Limb (tissue), 2 donors: ENCODE measurements at regions not wholly inside any gene's neighbourhood (a gene's known extent, or its start where the extent isn't known, plus 50 kb on each side); places are given as distances from the start of the nearest gene placed in this dataset.
"Not testable (repeated sequence)": the region's sequence is repeated elsewhere in the genome, so short reads cannot be mapped to it uniquely, and the experiment has no call there.

Experiments used
- DNase-seq, 2 donors: peaks; one replicate each; pipeline ENCODE4 v3.0.0-alpha.2; 2016; ENCODE audit errors: extremely low spot score in 2 of 2

DNA sequence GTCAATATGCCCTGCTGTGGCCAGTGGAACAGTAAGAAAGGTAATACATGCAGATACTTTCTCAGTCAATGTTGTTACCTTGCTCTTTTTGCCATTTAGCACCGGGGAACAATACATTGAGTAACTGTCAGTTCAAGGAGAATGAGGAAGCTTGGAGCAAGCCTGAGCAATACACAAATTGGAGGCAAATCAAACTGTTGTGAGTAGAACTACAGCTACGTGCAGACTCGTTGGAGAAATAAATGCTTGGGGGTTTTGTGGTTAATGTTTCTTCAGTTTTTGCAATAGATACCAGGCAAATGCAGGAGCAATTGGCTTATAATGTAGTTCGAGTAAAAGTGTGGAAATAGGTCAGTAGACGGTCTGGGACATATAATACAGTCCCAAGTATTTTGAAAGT, 587.3 kb upstream of the ROBO1 start:
- DNase-seq, result no peak

DNA sequence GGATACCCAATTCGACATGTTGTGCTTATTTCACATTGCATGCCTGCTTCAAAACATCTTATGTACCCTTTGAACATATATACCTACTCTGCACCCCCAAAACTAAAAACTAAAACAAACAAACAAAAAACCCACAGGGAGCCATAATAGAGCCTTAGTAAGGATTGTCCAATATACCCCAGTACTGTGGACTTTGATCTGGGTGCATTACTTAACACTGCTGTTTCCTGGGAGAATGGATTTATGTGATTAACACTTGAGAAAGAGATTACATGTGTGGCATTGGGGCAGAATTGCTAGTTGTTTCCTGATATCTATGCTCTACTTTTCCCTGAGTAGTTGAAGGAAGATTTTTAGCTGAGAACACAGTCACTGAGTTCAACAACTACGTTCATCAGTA, 583.4 kb upstream of the ROBO1 start:
- DNase-seq, result no peak

DNA sequence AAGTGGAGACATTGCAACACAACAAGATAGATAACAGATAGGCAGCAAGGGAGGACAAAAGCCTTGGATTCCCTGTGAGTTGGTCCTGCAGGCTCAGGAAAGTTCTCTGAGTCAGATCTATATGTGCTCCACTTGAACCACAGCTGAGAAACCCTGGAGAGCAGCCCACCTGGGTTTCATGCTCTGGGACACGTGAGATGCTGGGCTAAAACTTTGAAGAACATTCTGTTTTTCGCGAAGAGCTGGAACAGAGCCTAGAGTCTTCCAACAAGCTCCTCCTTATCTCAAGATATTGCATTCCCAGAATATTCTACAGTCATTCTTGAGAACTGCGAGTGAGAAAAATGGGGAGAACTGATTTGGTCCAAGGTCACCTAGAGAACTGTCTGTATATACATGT, 583.0 kb upstream of the ROBO1 start:
- DNase-seq, result no peak

GRCh38 chr3:80338366-80338765, 570.6 kb upstream of the ROBO1 start:
- no peak for DNase-seq

GRCh38 chr3:80334534-80334933, 566.7 kb upstream of the ROBO1 start:
- no peak for DNase-seq

DNA sequence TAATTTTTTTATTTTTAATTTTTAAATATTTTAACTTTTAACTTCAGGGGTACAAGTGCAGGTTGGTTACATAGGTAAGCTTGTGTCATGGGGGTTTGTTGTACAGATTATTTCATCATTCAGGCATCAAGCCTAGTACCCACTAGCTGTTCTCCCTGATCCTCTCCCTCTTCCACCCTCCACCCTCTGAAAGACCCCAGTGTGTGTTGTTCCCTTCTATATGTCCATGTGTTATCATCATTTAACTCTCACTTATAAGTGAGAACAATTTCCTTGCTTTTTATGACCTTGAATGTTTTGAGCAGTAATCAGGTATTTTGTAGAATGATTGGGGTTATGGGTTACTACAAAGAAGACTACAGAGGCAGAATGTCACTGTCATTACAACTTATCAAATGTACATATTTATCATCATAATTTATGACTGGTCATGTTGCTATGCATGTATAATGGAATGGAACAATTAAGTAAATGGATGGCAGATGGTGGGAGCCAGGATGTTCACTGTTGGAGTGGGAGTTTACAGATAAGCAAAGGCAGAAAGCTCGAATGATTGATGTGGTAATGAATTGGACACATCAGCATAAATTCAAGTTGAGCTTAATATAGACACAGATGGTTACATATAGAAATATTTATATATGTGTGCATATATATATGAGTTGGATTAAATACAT, 563.8 kb upstream of the ROBO1 start:
- no peak for DNase-seq

GRCh38 chr3:80314541-80314940, 546.7 kb upstream of the ROBO1 start:
- DNase-seq, result not testable (repeated sequence)

DNA sequence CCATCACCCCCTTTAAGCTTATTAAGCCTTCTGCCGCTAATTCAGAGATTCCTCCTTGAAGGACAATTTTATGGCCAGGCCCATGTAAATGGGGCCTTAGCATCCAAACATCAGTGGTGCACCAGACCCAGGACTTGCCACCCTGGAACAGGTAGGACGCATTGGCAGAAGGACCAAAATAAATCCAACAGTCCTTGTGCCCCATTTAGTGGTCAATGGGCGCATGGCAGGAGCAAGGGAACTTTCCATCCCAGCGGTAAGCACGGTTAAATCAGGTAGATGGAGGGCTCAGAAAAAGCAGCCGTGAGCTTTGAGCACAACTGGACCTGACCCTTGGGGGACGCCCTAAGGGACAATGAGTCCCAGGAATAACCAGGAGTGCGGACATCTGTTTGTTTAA, 540.8 kb upstream of the ROBO1 start:
- DNase-seq, result no peak

- no peak for DNase-seq
These were observed 540.0 kb upstream of the ROBO1 start for GRCh38 chr3:80307844-80308243.

DNA sequence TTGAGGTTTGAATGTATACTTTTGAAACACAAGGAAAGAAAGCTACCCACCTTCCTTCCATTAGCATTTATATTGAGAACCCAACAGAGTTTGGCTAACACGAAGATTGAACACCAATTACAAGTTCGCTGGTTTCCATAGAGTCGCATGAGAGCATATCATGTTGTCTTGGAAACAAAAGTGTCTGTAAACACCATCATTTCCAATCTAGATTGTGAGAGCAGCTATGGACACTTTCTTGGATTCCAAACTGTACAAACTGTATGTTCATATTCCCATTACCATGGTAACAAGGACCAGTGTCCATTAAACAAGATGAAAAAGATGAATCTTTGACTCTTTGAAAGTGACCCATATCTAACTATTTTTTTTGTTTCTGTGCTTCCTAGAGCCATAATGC, 529.9 kb upstream of the ROBO1 start:
- peak in 1 of 2 donors; percentile 15 for DNase-seq

GRCh38 chr3:80285388-80285787, 517.6 kb upstream of the ROBO1 start:
- peak in 1 of 2 donors; percentile 24 for DNase-seq

GRCh38 chr3:80283783-80284182, 516.0 kb upstream of the ROBO1 start:
- no peak for DNase-seq

DNA sequence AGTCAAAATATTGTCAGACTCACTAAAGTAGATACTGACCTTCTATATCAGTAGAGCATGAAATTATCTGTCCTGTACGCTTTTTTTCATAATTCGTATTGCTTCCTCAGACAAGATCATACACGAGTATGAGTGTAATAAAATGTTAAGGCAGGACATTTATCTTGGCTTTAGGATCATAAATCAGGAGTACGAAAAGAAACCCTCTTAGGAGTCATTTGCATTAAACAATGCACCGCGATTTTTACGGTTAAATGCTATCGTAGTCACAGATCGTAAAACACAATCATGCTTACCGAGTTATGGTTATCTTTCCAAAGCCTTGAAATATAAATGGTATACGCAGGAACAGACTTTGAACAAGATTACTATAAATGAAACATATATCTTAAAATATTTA, 510.3 kb upstream of the ROBO1 start:
- no peak for DNase-seq

DNA sequence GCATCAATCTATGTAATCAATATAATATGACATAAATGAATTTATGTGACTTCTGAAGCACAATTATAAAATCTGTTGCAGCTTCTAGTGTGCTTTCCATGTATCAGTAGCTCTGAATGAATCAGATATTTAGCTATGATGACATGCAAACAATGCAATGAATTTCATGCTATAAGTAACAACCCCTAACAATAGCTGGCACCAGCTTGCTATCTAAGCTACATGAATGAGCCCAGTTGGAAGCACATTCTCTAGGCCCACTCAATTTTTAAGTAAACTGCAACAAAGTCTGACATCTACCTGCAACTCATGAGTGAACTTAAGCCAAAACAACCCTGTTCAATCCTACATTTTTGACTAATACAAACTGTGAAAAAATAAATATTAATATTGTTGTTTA, 507.3 kb upstream of the ROBO1 start:
- no peak for DNase-seq

DNA sequence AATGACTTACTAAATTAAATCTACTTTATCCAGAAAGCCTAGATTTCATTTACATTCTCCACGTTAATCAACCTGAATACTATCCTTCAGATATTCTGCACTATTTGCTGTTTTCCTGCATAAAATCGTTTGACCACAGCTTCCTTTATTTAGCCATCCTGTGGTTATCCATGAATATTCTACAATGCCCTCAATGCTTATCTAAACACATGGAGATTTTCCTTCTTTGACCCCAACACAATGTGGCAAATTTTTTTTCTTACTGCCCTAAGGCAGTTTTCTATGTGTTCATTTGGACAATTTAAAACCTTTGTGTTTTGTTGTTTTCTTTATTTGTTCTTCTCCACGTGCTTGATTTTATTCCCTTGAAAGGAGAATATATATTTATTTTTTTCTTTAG, 495.5 kb upstream of the ROBO1 start:
- DNase-seq, result no peak

- no peak for DNase-seq
These were observed 493.3 kb upstream of the ROBO1 start for GRCh38 chr3:80261082-80261481.

- DNase-seq, result no peak
These were observed 491.9 kb upstream of the ROBO1 start for GRCh38 chr3:80259736-80260135.

DNA sequence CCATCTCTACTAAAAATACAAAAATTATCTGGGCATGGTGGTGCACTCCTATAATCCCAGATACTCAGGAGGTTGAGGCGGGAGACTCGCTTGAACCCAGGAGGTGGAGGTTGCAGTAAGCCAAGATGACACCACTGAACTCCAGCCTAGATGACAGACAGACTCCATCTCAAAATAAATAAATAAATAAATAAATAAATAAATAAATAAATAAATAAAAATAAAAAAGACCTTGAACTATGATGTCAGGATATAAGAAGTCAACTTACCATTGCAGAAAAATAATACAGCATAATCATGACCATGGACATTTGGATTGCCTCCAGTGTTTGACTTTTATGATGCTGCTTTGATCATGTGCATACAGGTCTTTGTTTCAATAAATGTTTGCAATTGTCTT, 484.3 kb upstream of the ROBO1 start:
- no peak for DNase-seq

GRCh38 chr3:80247766-80248165, 480.0 kb upstream of the ROBO1 start:
- DNase-seq, result no peak

DNA sequence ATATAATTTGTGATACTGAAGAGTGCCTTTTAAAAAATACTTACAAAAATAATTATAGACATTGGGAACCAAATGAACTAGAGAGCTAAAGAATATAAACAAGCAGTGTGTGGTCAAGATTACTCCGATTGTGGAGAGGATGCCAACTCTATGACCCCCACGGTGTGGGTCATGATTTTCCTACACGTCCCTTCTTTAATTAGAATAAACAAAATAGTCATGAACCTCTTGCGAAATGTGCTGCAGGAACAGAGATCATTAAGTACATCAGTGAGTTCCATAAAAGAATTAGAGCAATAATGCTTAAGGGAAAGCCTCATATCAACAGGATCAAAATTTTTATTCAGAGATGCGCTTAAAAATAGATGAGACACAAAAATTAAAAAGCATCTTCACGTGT, 476.6 kb upstream of the ROBO1 start:
- no peak for DNase-seq

GRCh38 chr3:80241791-80242190, 474.0 kb upstream of the ROBO1 start:
- DNase-seq, result no peak

DNA sequence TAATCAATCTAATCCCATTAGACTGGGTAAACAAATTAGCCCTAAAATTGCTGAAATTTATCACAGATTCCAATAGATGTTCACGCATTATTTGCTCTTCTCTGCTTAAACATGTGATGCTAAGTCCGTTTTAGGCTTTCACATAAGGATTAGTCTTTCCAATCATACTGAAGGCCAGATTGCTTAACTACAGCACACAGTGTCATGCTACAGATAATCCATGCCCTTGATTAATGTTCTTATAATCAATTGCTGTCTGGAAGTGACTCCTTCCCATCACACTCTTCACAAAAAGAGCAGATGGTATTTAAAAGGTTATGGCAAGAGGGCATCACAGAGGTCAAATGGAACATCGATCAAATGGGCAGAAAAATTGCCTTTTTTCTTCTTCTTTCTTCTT, 471.5 kb upstream of the ROBO1 start:
- no peak for DNase-seq

DNA sequence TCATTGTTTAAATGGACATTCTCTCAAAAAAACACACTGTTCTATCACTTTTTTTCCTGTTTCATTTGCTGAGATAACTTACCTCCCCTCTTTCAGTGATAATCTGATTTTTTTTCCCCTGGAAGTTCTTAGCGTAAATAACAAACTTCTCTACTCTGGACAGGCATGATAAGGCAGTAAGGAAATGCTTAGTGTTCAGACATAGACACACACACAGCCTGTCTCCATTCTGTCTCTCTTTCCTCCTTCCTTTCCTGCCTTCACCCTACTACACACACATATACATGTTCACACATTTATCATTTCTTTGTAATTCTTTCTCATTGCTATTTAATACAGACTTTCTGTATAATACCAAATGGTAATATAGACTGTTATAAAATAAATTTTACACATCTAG, 470.8 kb upstream of the ROBO1 start:
- no peak for DNase-seq

DNA sequence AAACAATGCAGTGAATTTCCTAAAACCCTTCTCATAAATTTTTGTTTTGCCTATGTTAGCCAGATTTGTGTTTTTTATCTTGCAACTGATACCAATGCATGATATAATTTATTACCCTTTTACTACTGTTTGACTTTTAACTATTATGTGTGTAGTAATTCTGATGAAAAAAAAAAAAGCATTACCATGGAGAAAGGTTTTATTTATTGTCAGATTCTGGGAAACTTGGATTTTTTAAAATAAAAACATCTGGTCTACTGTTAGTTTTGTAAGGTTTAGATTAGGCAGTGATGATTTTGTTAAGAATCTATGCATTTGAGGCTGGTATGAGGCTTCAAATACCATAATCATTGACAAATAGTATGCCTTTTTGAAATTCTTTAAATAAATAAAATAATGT, 470.4 kb upstream of the ROBO1 start:
- DNase-seq, result no peak
